MM.1S (cell line): ENCODE measurements at regions not wholly inside any gene's neighbourhood (a gene's known extent, or its start where the extent isn't known, plus 50 kb on each side); places are given as distances from the start of the nearest gene placed in this dataset.
"Not testable (repeated sequence)": the region's sequence is repeated elsewhere in the genome, so short reads cannot be mapped to it uniquely, and the experiment has no call there.

ENCODE experiments used
- DNase-seq: peaks from one replicate; pipeline ENCODE4 v3.0.0-alpha.2; 2015
- H2AFZ ChIP-seq: fragments of 300-600 bp; sonication (generic); 2 replicates; pipeline ENCODE4 v1.6.0; 2016; ENCODE audit warnings: antibody characterized with exemption, low read length
- H3F3A ChIP-seq: fragments of 300-600 bp; sonication (generic); 2 replicates; pipeline ENCODE4 v1.6.1; 2016; ENCODE audit warnings: mild to moderate bottlenecking, antibody characterized with exemption, low read length, moderate library complexity, mixed read lengths; ENCODE audit not compliant: insufficient read depth
- H3K27ac ChIP-seq: fragments of 300-600 bp; sonication (generic); 2 replicates; pipeline ENCODE4 v1.5.1; 2016; ENCODE audit warnings: mild to moderate bottlenecking, low read length
- H3K27me3 ChIP-seq: fragments of 300-600 bp; sonication (generic); replicated peaks from 2 replicates; pipeline ENCODE4 v1.6.0; 2016; ENCODE audit warnings: low read length; ENCODE audit not compliant: insufficient read depth
- H3K36me3 ChIP-seq: fragments of 300-600 bp; sonication (generic); replicated peaks from 2 replicates; pipeline ENCODE4 v1.6.1; 2016; ENCODE audit warnings: mild to moderate bottlenecking, low read length, mixed read lengths; ENCODE audit not compliant: insufficient read depth
- H3K4me1 ChIP-seq: fragments of 300-600 bp; sonication (generic); 2 replicates; pipeline ENCODE4 v1.6.1; 2016; ENCODE audit warnings: low read length, mixed read lengths
- H3K4me2 ChIP-seq: fragments of 300-600 bp; sonication (generic); 2 replicates; pipeline ENCODE4 v1.6.0; 2016; ENCODE audit warnings: low read depth, low read length
- H3K4me3 ChIP-seq: fragments of 300-600 bp; sonication (generic); 2 replicates; pipeline ENCODE4 v1.5.1; 2016; ENCODE audit warnings: low read length, mixed read lengths
- H3K79me2 ChIP-seq: fragments of 300-600 bp; sonication (generic); 2 replicates; pipeline ENCODE4 v1.6.1; 2016; ENCODE audit warnings: mixed run types, low read length, mixed read lengths
- H3K9ac ChIP-seq: fragments of 300-600 bp; sonication (generic); 2 replicates; pipeline ENCODE4 v1.6.1; 2016; ENCODE audit warnings: low read length, mixed read lengths
- H3K9me2 ChIP-seq: fragments of 300-600 bp; sonication (generic); replicated peaks from 2 replicates; pipeline ENCODE4 v1.6.1; 2016; ENCODE audit warnings: mild to moderate bottlenecking, low read length, mixed read lengths; ENCODE audit not compliant: insufficient read depth
- H3K9me3 ChIP-seq: fragments of 300-600 bp; sonication (generic); replicated peaks from 2 replicates; pipeline ENCODE4 v1.6.1; 2016; ENCODE audit warnings: mild to moderate bottlenecking, low read length, mixed read lengths; ENCODE audit not compliant: insufficient read depth
- H4K20me1 ChIP-seq: fragments of 300-600 bp; sonication (generic); 2 replicates; pipeline ENCODE4 v1.6.1; 2016; ENCODE audit warnings: mild to moderate bottlenecking, low read length, moderate library complexity, mixed read lengths; ENCODE audit not compliant: insufficient read depth
- EZH2 ChIP-seq: fragments of 300-600 bp; sonication (generic); optimal IDR thresholded peaks from 2 replicates; pipeline ENCODE3; 2017; ENCODE audit warnings: low read depth, mild to moderate bottlenecking, antibody characterized with exemption, low read length, mixed read lengths
- EZH2phosphoT487 ChIP-seq: fragments of 300-600 bp; sonication (generic); IDR thresholded peaks from 2 replicates; pipeline ENCODE4 v1.6.1; 2018; ENCODE audit warnings: antibody characterized with exemption, low read length
- TF ChIP-seq, protein P1 (sequence below): fragments of 300-600 bp; sonication (generic); IDR thresholded peaks from 2 replicates; pipeline ENCODE4 v1.5.1; 2016; ENCODE audit warnings: antibody characterized with exemption, low read length, mixed read lengths

DNA sequence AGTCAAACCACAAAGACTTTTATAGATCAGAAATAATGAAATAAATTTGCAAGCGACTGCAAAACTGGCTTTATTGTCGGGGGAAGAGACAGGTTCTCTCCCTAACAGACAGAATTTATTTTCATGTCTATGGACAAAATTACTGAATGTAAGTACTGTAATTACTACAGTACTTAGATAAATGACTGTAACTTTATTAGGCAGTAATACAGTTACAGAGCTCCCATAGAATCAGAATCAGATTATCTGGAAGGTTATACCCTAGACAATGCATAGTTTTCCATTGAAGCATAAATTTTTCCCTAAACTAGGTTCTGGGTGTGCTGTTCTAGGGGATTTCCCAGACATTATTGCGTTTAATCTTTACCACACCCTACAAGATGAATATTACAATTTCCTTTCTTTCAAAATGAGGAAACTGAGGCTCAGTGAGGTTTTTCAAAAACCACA is 114.2 kb downstream of the C12orf75 start:
- no peak for DNase-seq
- H3K27ac ChIP-seq = no peak overlapping the region
- H3K9me3 ChIP-seq = no peaks in the 10 kb centered on the region
- no peak overlapping the region for H3K4me2 ChIP-seq
- no peaks in the 10 kb centered on the region for H3K79me2 ChIP-seq
- TF ChIP-seq EZH2 = no peak
- H3K27me3 ChIP-seq = no peaks in the 10 kb centered on the region
- H2AFZ ChIP-seq = no peak overlapping the region
- no peak overlapping the region for H3K9ac ChIP-seq
- no peaks in the 10 kb centered on the region for H4K20me1 ChIP-seq
- no peaks in the 10 kb centered on the region for H3K9me2 ChIP-seq
- H3F3A ChIP-seq = no peaks in the 10 kb centered on the region
- H3K4me1 ChIP-seq = no peaks in the 10 kb centered on the region
- H3K4me3 ChIP-seq = no peak overlapping the region
- H3K36me3 ChIP-seq = no peaks in the 10 kb centered on the region

DNA sequence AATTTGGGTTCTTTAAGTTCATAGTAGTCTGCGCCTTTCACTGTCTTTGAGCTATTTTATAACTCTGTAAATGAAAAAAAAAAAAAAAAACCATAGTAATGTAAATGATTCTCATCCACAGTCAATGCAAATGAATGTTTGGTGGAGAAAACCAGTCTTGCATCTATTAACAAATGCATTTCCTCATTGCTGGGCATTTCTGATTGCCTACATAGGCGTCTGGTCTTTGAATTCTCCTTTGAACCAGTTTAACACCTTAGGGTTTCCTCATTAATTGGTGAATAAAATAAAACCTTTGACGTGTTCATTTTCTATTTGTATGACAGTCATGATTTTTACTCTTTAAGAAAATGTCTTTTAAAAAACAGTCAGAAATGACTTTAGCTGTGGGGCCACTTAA is 114.8 kb downstream of the C12orf75 start:
- Histone ChIP-seq H3K9me3 (no peaks in the 10 kb centered on the region), H3K4me2 (no peak overlapping the region), H3K79me2 (no peaks in the 10 kb centered on the region), H3K4me3 (no peak overlapping the region), H3K9me2 (no peaks in the 10 kb centered on the region), H3K36me3 (no peaks in the 10 kb centered on the region), H3K9ac (no peak overlapping the region), H3F3A (no peaks in the 10 kb centered on the region), H3K27ac (no peak overlapping the region), H2AFZ (no peak overlapping the region), H3K4me1 (no peaks in the 10 kb centered on the region), H3K27me3 (no peaks in the 10 kb centered on the region), H4K20me1 (no peaks in the 10 kb centered on the region)
- TF ChIP-seq EZH2phosphoT487 (no peak), EZH2 (no peak)
- TF ChIP-seq, protein P1, sequence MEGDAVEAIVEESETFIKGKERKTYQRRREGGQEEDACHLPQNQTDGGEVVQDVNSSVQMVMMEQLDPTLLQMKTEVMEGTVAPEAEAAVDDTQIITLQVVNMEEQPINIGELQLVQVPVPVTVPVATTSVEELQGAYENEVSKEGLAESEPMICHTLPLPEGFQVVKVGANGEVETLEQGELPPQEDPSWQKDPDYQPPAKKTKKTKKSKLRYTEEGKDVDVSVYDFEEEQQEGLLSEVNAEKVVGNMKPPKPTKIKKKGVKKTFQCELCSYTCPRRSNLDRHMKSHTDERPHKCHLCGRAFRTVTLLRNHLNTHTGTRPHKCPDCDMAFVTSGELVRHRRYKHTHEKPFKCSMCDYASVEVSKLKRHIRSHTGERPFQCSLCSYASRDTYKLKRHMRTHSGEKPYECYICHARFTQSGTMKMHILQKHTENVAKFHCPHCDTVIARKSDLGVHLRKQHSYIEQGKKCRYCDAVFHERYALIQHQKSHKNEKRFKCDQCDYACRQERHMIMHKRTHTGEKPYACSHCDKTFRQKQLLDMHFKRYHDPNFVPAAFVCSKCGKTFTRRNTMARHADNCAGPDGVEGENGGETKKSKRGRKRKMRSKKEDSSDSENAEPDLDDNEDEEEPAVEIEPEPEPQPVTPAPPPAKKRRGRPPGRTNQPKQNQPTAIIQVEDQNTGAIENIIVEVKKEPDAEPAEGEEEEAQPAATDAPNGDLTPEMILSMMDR = no peak
- no peak for DNase-seq

DNA sequence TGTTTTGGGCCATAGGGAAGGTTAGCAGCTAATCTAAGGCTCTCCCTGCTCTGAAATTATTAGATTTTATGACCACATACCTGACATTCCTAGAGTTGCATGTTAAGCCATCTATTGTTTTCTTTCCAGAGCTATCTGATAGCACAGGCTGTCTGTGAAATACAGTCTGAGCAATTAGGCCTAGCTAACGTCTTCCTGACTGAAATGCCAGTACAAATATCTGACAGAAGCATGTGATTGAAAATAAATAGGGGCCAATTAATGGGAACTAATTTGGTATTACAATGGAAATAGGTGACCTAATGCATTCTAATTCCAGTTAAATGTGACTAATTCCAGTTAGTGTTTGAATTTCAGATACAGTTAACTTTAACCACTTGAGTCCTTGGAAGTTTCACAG is 115.2 kb downstream of the C12orf75 start:
- Histone ChIP-seq H3K9me2 (no peaks in the 10 kb centered on the region), H3K36me3 (no peaks in the 10 kb centered on the region), H3K4me3 (no peak overlapping the region), H3F3A (no peaks in the 10 kb centered on the region), H3K79me2 (no peaks in the 10 kb centered on the region), H3K27ac (no peak overlapping the region), H4K20me1 (no peaks in the 10 kb centered on the region), H3K9me3 (no peaks in the 10 kb centered on the region), H3K9ac (no peak overlapping the region), H3K4me2 (no peak overlapping the region), H3K27me3 (no peaks in the 10 kb centered on the region), H2AFZ (no peak overlapping the region), H3K4me1 (no peaks in the 10 kb centered on the region)
- TF ChIP-seq EZH2 (no peak), EZH2phosphoT487 (no peak)
- TF ChIP-seq, protein P1 = no peak
- DNase-seq = no peak

DNA sequence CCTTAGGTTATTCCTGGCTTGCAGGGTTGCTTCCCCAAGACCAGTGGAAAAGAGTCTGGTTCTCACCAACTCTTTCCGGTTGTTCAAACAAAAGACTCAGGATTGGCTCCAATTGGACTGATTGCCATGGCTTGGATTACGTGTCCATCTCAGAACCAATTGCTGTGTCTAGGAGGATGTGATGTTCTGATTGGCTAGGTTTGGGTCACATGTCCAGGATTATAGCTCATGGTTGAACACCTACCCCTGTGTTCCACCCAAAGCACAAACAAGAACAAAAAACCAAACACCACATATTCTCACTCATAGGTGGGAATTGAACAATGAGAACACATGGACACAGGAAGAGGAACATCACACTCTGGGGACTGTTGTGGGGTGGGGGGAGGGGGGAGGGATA is 116.0 kb downstream of the C12orf75 start:
- H3K4me3 ChIP-seq, H3K36me3 ChIP-seq, DNase-seq, H3K9me3 ChIP-seq, H3K9me2 ChIP-seq, H4K20me1 ChIP-seq, H3K27me3 ChIP-seq, H3K27ac ChIP-seq, H2AFZ ChIP-seq, H3K4me1 ChIP-seq, H3K4me2 ChIP-seq, H3K9ac ChIP-seq, H3F3A ChIP-seq, H3K79me2 ChIP-seq: not testable (repeated sequence)
